ENCODE measurements at regions not wholly inside any gene's neighbourhood (a gene's known extent, or its start where the extent isn't known, plus 50 kb on each side); places are given as distances from the start of the nearest gene placed in this dataset.

DNA sequence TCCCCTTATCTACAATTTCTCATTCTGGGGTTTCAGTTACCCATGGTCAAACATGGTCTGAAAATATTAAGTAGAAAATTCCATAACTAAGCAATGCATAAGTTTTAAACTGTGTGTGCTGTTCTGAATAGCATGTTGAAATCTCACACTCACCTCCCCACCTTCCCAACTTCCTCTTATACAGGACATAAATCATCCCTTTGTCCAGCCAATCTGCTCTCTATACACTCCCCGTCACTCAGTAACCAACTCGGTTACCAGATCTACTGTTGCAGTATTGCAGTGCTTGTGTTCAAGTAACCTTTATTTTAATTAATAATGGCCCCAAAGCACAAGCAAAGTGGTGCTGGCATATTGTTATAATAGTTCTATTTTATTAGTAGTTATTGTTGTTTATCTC lies 420.5 kb downstream of the GXYLT1 start:
- TF ChIP-seq, protein P1, sequence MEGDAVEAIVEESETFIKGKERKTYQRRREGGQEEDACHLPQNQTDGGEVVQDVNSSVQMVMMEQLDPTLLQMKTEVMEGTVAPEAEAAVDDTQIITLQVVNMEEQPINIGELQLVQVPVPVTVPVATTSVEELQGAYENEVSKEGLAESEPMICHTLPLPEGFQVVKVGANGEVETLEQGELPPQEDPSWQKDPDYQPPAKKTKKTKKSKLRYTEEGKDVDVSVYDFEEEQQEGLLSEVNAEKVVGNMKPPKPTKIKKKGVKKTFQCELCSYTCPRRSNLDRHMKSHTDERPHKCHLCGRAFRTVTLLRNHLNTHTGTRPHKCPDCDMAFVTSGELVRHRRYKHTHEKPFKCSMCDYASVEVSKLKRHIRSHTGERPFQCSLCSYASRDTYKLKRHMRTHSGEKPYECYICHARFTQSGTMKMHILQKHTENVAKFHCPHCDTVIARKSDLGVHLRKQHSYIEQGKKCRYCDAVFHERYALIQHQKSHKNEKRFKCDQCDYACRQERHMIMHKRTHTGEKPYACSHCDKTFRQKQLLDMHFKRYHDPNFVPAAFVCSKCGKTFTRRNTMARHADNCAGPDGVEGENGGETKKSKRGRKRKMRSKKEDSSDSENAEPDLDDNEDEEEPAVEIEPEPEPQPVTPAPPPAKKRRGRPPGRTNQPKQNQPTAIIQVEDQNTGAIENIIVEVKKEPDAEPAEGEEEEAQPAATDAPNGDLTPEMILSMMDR (IDR thresholded peaks at IDR 0.05; ENCODE audit: low read depth, low read length, poor library complexity, severe bottlenecking): no peak
- TF ChIP-seq EZH2phosphoT487 (IDR thresholded peaks at IDR 0.05; ENCODE audit: borderline replicate concordance, low read length): no peak

All from DOHH2 (cell line).